IPS-NIHi11 (cell line): ENCODE measurements at regions not wholly inside any gene's neighbourhood (a gene's known extent, or its start where the extent isn't known, plus 50 kb on each side); places are given as distances from the start of the nearest gene placed in this dataset.

Experiments used
- DNase-seq: peaks from one replicate; pipeline ENCODE4 v3.0.0; 2012; ENCODE audit warnings: mixed read lengths, low spot score

DNA sequence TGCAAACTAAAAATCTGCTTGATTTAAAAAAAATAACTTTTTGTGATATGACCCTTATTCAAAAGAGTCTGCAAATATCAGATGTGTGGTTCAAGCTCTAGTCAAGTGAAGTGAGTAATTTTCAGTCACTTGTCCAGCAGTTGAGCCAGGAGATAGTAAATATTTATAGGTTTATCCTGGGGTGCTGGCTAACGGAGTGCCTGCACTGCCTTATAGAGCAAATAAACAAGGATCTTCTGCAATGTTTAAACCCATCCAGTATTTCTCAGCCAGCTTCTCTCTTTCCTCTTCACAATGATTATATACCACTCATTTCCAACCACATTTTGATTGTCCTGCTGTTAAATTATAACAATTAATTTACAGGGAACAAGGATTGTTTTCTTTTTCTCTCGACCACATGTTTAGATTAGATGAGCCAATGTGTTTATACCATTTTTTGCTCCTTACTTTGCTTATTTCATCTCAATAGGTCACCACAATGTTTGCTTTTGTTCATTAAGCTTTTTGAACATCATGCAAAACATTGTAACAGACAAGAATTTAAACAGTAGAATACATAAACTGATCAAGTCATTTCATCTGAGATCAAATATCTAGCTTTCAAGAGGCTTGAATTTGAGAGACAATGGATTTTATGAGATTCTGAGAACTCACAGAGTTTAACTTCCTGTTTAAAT lies 60.3 kb upstream of the GREM2 start:
- no peak for DNase-seq

DNA sequence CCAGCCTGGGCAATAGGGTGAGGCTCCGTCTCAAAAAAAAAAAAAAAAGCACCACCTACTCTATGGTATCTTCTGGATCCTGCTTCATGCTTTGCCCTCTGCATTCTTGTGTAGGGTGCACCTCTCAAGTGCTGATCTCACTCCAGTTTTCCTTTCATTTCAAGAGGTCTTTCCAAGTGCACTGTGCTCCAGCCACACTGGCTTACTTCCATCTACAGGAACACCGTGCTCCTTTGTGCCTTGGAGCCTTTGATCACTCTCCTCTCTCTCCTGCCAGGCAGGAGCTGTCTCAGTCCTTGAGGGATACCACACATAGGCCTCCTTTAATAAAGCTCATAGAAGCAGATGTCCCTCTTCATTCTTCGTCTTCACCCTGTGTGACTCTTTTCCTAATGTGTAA lies 55.4 kb upstream of the GREM2 start:
- DNase-seq = no peak

DNA sequence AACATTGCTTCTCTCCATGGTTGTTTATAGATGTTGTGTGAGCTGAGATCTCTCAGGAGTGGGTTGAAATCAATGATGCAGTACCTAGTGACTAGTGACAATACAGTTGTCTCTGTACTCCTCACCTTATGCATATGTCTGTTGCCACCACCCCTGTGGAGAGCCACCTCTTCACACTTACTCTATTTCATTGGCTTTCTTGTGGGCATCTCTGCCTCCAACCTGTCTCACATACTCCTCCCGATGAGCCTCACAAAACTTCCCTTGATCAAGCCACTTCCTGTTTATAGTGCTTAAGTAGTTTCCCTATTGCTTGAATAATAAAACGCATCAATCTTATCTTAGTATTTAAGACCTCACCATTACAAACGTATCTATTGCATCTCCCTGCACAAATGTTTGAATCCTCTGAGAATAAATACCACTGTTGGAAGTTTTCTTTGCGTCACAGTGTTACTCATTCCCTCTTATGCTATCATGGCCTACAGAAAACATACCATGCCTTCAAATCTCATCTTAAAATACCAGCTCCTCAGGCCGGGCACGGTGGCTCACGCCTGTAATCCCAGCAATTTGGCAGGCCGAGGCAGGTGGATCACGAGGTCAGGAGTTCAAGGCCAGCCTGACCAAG lies 54.7 kb upstream of the GREM2 start:
- no peak for DNase-seq

DNA sequence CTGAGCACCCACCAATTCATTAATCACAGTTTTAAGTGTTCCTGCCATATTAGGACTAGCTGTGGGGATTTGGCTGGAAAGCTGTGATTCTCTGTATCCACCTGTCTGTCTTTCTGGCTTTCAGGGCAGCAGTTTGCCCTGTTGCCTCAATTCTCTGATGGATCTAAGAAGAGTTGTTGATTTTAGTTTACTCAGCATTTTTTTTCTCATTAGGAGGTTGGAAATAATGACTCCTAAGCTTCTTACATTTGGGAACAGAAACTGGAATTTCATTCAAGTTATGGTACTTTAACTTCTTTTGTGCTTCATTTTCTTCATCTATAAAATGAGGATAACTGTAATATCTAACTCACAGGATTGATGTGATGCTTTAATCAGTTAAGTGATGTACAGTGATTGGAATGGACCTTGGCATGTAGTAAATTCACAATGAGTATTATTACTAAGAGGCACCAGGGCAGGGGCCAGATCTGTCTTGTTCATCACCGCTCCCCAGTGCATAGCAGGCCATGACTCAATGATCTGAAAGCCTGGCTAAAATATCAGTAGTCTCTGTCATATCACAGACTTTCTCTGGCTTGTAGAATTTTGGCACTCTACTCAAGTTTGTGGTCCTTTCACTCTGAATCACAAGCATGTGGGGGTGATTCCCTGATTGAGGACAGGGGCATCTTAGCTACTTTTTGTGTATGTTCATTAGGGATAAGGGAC lies 51.4 kb upstream of the GREM2 start:
- no peak for DNase-seq
